ENCODE measurements at regions not wholly inside any gene's neighbourhood (a gene's known extent, or its start where the extent isn't known, plus 50 kb on each side); places are given as distances from the start of the nearest gene placed in this dataset.

- no peak for TF ChIP-seq CTCF (IDR thresholded peaks at IDR 0.05)
- no peak for TF ChIP-seq EP300 (IDR thresholded peaks at IDR 0.05)
These were observed 71.4 kb upstream of the THSD7B start for GRCh38 chr2:136693966-136694365.

Data from gastroesophageal sphincter (tissue), 3 donors.